ENCODE measurements at regions not wholly inside any gene's neighbourhood (a gene's known extent, or its start where the extent isn't known, plus 50 kb on each side); places are given as distances from the start of the nearest gene placed in this dataset.

GRCh38 chr11:98559961-98560360 is 460.8 kb upstream of the CNTN5 start:
- TF ChIP-seq CTCF (conservative IDR thresholded peaks at IDR 0.05; ENCODE audit: low read depth, low read length) (no peak), EZH2 (IDR thresholded peaks at IDR 0.05; ENCODE audit: low read length, unreplicated experiment) (no peak), EZH2phosphoT487 (IDR thresholded peaks at IDR 0.05; ENCODE audit: borderline replicate concordance, low read length) (no peak)
